ENCODE measurements at regions not wholly inside any gene's neighbourhood (a gene's known extent, or its start where the extent isn't known, plus 50 kb on each side); places are given as distances from the start of the nearest gene placed in this dataset.

DNA sequence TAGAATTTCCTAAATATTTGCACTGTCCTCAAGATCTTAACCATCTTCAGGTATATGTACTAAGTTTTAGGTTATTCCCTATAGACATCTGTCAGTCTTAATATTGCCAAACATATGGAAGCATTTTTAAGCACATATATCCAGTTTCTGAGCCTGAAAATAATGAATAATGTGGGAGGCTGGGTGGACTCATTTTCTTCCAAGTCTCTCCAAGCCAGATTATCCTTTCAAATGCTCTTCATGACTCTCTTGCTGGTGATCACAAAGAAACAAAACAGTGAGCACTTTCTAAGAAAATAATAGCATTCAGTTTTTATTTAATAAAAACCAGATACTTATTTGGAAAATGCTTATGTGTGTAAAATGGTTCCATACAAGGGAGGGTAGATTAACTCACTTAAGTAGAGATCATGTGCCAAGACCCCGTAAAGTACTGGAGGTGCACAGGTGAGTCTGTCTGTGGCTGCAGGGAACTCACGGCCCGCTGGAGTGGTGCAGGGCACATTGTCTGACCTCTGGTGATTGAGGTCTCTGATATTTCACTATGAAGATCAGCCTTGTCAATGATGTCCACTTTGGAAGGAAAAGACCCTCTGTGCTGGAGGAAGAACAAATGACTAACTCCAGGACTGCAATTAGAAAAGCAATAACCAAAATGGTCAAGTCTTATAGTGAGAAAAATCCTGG is 161.6 kb downstream of the TMEM18 start:
- TF ChIP-seq POLR2A (IDR thresholded peaks at IDR 0.05): no peak
- TF ChIP-seq, protein P1, sequence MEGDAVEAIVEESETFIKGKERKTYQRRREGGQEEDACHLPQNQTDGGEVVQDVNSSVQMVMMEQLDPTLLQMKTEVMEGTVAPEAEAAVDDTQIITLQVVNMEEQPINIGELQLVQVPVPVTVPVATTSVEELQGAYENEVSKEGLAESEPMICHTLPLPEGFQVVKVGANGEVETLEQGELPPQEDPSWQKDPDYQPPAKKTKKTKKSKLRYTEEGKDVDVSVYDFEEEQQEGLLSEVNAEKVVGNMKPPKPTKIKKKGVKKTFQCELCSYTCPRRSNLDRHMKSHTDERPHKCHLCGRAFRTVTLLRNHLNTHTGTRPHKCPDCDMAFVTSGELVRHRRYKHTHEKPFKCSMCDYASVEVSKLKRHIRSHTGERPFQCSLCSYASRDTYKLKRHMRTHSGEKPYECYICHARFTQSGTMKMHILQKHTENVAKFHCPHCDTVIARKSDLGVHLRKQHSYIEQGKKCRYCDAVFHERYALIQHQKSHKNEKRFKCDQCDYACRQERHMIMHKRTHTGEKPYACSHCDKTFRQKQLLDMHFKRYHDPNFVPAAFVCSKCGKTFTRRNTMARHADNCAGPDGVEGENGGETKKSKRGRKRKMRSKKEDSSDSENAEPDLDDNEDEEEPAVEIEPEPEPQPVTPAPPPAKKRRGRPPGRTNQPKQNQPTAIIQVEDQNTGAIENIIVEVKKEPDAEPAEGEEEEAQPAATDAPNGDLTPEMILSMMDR (IDR thresholded peaks at IDR 0.05): no peak
- intact Hi-C loops (cut with DNase I; ENCODE audit: low total_unique reads): no loop called here
- DNase-seq (ENCODE audit: low spot score in 2 of 2): peak in 1 of 2 donors; percentile 62
- H3K4me3 ChIP-seq (ENCODE audit: low read depth, poor library complexity, severe bottlenecking): no peak overlapping the region
- 81 to 90% methylated on average over 3 of the region's 3 CpGs for WGBS, 2 donors

DNA sequence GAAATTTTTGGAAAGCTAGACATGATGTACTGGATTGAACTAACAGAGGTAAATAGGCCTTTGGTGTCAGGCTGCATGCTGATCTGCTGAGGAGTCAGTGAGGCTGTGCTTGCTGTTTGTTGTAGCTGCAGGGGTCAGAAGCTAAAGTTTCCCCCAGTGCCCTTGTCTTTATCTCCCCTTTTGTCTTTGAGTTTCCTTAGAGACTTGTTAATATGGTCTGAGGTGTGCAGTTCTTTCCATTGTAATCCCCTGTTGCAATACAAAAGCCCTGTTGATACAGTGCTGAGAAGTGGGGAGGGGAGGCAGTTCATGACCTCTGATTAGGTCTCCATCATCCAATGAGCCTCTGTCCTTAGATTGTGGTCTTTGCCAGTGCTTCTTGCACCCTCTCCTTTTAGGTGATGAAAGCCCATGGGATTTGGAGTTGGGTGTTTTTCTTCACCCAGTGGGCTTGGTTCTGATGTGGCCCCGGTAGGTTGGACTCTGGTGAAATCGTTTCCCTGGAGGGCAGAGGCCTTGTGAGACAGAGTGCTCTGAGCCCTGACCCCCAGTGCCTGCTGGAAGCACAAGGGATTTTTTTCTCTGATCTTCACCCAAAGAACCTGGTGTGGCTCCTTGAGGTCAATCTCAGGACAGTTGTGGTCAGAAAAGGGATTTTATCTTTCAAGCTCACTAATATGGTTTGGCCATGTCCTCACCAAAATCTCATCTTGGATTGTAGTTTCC is 163.1 kb downstream of the TMEM18 start:
- WGBS, 2 donors: 86 to 92% methylated on average over 2 of the region's 2 CpGs
- intact Hi-C loops (cut with DNase I; ENCODE audit: low total_unique reads): no loop called here
- TF ChIP-seq, protein P1 (IDR thresholded peaks at IDR 0.05): no peak
- TF ChIP-seq POLR2A (IDR thresholded peaks at IDR 0.05): no peak

DNA sequence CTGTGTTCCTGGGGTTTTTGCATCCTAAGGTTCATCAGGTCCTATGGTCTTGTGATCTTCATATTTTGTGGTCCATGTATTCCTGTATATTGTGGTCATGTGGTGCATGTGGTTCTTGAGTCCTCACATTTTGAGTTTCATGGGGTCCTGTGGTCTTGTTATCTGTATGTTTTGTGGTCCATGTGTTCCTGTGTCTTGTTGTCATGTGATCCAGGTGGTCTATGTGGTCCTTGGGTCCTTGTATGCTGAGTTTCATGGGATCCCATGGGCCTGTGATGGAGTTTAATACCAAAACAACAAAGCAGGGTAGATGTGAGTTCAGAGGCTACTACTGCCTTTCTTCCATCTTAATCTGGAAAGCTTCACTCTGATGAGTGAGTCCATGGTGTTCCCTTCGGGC is 166.4 kb downstream of the TMEM18 start:
- TF ChIP-seq, protein P1 (IDR thresholded peaks at IDR 0.05): no peak
- TF ChIP-seq POLR2A (IDR thresholded peaks at IDR 0.05): no peak
- intact Hi-C loops (cut with DNase I; ENCODE audit: low total_unique reads): loop anchor here (2.0 kb wide), 1 partner anchor 64 kb away; no protein-coding TSS in a partner anchor
- DNase-seq (ENCODE audit: low spot score in 2 of 2): peak in 1 of 2 donors; percentile 32
- H3K4me3 ChIP-seq (ENCODE audit: low read depth, poor library complexity, severe bottlenecking): no peak overlapping the region
- 81 to 82% methylated on average over 1 of the region's 1 CpG for WGBS, 2 donors

More for the DNA sequence above, 163.1 kb downstream of the TMEM18 start:
- H3K4me3 ChIP-seq (ENCODE audit: low read depth, poor library complexity, severe bottlenecking): no peak overlapping the region
- peak in 1 of 2 donors; percentile 32 for DNase-seq (ENCODE audit: low spot score in 2 of 2)

DNA sequence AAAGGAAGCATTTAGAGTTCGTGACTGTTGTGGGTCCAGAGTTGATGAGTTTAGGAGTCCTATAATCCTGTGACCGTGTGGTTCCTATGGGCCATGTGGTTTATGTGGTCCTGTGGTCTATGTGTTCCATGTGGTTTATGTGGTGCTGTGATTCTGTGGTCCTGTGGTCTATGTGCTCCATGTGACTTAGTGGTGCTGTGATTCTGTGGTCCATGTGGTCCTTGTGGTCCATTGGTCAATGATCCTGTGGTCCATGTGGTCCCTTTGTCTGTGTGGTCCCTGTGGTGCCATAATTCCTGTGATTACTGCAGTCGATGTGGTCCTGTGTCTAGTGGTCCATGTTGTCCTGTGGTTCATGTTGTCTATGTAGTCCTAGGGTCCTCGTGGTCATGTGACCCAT is 167.3 kb downstream of the TMEM18 start:
- TF ChIP-seq, protein P1 (IDR thresholded peaks at IDR 0.05): no peak
- TF ChIP-seq POLR2A (IDR thresholded peaks at IDR 0.05): no peak
- WGBS, 2 donors: 83 to 87% methylated on average over 4 of the region's 4 CpGs
- no peak overlapping the region for H3K4me3 ChIP-seq (ENCODE audit: low read depth, poor library complexity, severe bottlenecking)
- intact Hi-C loops (cut with DNase I; ENCODE audit: low total_unique reads): loop anchor here (2.0 kb wide), 1 partner anchor 63 kb away; no protein-coding TSS in a partner anchor
- peak in 1 of 2 donors; percentile 39 for DNase-seq (ENCODE audit: low spot score in 2 of 2)

DNA sequence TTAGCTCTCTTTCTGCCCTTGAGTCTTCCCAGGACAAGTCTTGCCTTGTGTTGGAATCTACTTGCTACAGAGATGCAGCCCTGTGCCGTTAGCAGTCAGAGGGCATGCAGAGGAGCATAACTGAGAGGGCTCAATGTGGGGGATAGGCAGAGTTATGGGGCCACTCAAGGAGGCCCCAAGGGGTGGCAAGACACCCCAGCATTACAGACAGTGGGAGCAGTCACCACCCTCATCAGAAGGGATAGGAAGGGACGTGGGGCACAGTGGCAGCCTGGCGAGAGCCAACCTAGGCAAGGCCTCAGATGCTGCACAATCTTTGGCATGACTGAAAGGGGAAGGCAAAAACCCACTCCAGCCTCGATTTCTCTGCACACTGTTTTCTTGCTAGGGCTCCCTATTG is 169.1 kb downstream of the TMEM18 start:
- intact Hi-C loops (cut with DNase I; ENCODE audit: low total_unique reads): no loop called here
- no peak for TF ChIP-seq POLR2A (IDR thresholded peaks at IDR 0.05)
- TF ChIP-seq, protein P1 (IDR thresholded peaks at IDR 0.05): no peak
- H3K4me3 ChIP-seq (ENCODE audit: low read depth, poor library complexity, severe bottlenecking): no peak overlapping the region
- peak in 1 of 2 donors; percentile 57 for DNase-seq (ENCODE audit: low spot score in 2 of 2)
- WGBS, 2 donors: 71 to 82% methylated on average over 4 of the region's 4 CpGs
